NCI-H2171 treated with DMSO at 0.1 percent for 48 hours (cell line): ENCODE measurements at regions not wholly inside any gene's neighbourhood (a gene's known extent, or its start where the extent isn't known, plus 50 kb on each side); places are given as distances from the start of the nearest gene placed in this dataset.
A peak's percentile ranks its signal among the peaks of the same experiment; 100 is the strongest.

ENCODE experiments used
- DNase-seq: peaks from one replicate; lab custom pipeline; 2025; lab: John Stamatoyannopoulos, UW

GRCh38 chr13:104318121-104318520, 1251.9 kb upstream of the SLC10A2 start:
- DNase-seq, result peak; percentile 40

- DNase-seq, result no peak
Measured at GRCh38 chr13:104315606-104316005, 1249.4 kb upstream of the SLC10A2 start.

- DNase-seq, result no peak
Measured at GRCh38 chr13:104314926-104315535, 1248.8 kb upstream of the SLC10A2 start.

- DNase-seq, result no peak
Measured at GRCh38 chr13:104314321-104314720, 1248.1 kb upstream of the SLC10A2 start.

- no peak for DNase-seq
Measured at GRCh38 chr13:104310861-104311260, 1244.6 kb upstream of the SLC10A2 start.

- no peak for DNase-seq
Measured at GRCh38 chr13:104309431-104309830, 1243.2 kb upstream of the SLC10A2 start.

- peak; percentile 94 for DNase-seq
Measured at GRCh38 chr13:104301171-104301975, 1235.2 kb upstream of the SLC10A2 start.

GRCh38 chr13:104297075-104297474, 1230.9 kb upstream of the SLC10A2 start:
- DNase-seq, result no peak

- no peak for DNase-seq
Measured at GRCh38 chr13:104296286-104296685, 1230.1 kb upstream of the SLC10A2 start.

GRCh38 chr13:104295537-104295936, 1229.3 kb upstream of the SLC10A2 start:
- no peak for DNase-seq

GRCh38 chr13:104289400-104289799, 1223.2 kb upstream of the SLC10A2 start:
- DNase-seq, result no peak

- no peak for DNase-seq
Measured at GRCh38 chr13:104288496-104288895, 1222.3 kb upstream of the SLC10A2 start.

GRCh38 chr13:104286566-104287290, 1220.5 kb upstream of the SLC10A2 start:
- DNase-seq, result no peak

GRCh38 chr13:104281910-104282309, 1215.7 kb upstream of the SLC10A2 start:
- no peak for DNase-seq

- DNase-seq, result peak; percentile 70
Measured at GRCh38 chr13:104270731-104271130, 1204.5 kb upstream of the SLC10A2 start.

GRCh38 chr13:104267206-104267811, 1201.1 kb upstream of the SLC10A2 start:
- no peak for DNase-seq

GRCh38 chr13:104256701-104257100, 1190.5 kb upstream of the SLC10A2 start:
- DNase-seq, result peak; percentile 53

- DNase-seq, result peak; percentile 61
Measured at GRCh38 chr13:104253063-104253680, 1187.0 kb upstream of the SLC10A2 start.

- no peak for DNase-seq
Measured at GRCh38 chr13:104251931-104252330, 1185.7 kb upstream of the SLC10A2 start.

- no peak for DNase-seq
Measured at GRCh38 chr13:104246955-104247354, 1180.7 kb upstream of the SLC10A2 start.

- DNase-seq, result peak; percentile 82
Measured at GRCh38 chr13:104206450-104207044, 1140.3 kb upstream of the SLC10A2 start.

- no peak for DNase-seq
Measured at GRCh38 chr13:104204177-104204576, 1138.0 kb upstream of the SLC10A2 start.
